GM23248 (cell line): ENCODE measurements at regions not wholly inside any gene's neighbourhood (a gene's known extent, or its start where the extent isn't known, plus 50 kb on each side); places are given as distances from the start of the nearest gene placed in this dataset.

Source experiments
- DNase-seq: peaks from one replicate; pipeline ENCODE4 v3.0.0-alpha.2; 2015
- H2AFZ ChIP-seq: fragments of 200-600 bp; sonication (generic); 2 replicates; pipeline ENCODE4 v1.6.1; 2016; ENCODE audit warnings: antibody characterized with exemption
- H3F3A ChIP-seq: fragments of 200-600 bp; sonication (generic); 2 replicates; pipeline ENCODE4 v1.6.1; 2016; ENCODE audit warnings: mild to moderate bottlenecking, antibody characterized with exemption, mixed run types; ENCODE audit not compliant: insufficient read depth
- H3K27ac ChIP-seq: fragments of 200-600 bp; sonication (generic); 2 replicates; pipeline ENCODE4 v1.5.1; 2016; ENCODE audit warnings: mild to moderate bottlenecking
- H3K27me3 ChIP-seq: fragments of 200-600 bp; sonication (generic); replicated peaks from 2 replicates; pipeline ENCODE4 v1.6.1; 2016; ENCODE audit warnings: mild to moderate bottlenecking; ENCODE audit not compliant: insufficient read depth
- H3K36me3 ChIP-seq: fragments of 200-600 bp; sonication (generic); 2 replicates; pipeline ENCODE4 v1.6.1; 2016; ENCODE audit warnings: low read depth, mild to moderate bottlenecking
- H3K4me1 ChIP-seq: fragments of 200-600 bp; sonication (generic); 2 replicates; pipeline ENCODE4 v1.6.1; 2016; ENCODE audit warnings: mild to moderate bottlenecking; ENCODE audit not compliant: insufficient read depth
- H3K4me2 ChIP-seq: fragments of 200-600 bp; sonication (generic); one replicate; pipeline ENCODE4 v1.6.1; 2016; ENCODE audit warnings: mild to moderate bottlenecking; ENCODE audit not compliant: unreplicated experiment
- H3K4me3 ChIP-seq: fragments of 200-600 bp; sonication (generic); 2 replicates; pipeline ENCODE4 v1.5.1; 2016; ENCODE audit warnings: mild to moderate bottlenecking
- H3K79me2 ChIP-seq: fragments of 200-600 bp; sonication (generic); 2 replicates; pipeline ENCODE4 v1.6.1; 2016; ENCODE audit warnings: mild to moderate bottlenecking; ENCODE audit not compliant: insufficient read depth
- H3K9ac ChIP-seq: fragments of 200-600 bp; sonication (generic); 2 replicates; pipeline ENCODE4 v1.6.1; 2016; ENCODE audit warnings: mild to moderate bottlenecking
- H3K9me2 ChIP-seq: fragments of 200-600 bp; sonication (generic); 2 replicates; pipeline ENCODE4 v1.6.1; 2016; ENCODE audit warnings: mixed run types, mild to moderate bottlenecking, moderate library complexity; ENCODE audit not compliant: insufficient read depth
- H3K9me3 ChIP-seq: fragments of 200-600 bp; sonication (generic); one replicate; pipeline ENCODE4 v1.6.1; 2017; ENCODE audit warnings: low read depth
- H4K20me1 ChIP-seq: fragments of 200-600 bp; sonication (generic); 2 replicates; pipeline ENCODE4 v1.6.0; 2016; ENCODE audit not compliant: insufficient read depth
- EZH2 ChIP-seq: fragments of 200-600 bp; sonication (generic); IDR thresholded peaks from 2 replicates; pipeline ENCODE4 v1.6.1; 2018; ENCODE audit warnings: antibody characterized with exemption, mild to moderate bottlenecking; ENCODE audit not compliant: insufficient read depth, poor library complexity, severe bottlenecking
- EZH2phosphoT487 ChIP-seq: fragments of 200-600 bp; sonication (generic); IDR thresholded peaks from 2 replicates; pipeline ENCODE4 v1.6.1; 2018; ENCODE audit warnings: antibody characterized with exemption, moderate library complexity, mild to moderate bottlenecking, low read depth; ENCODE audit not compliant: insufficient read depth
- WGBS, 2 experiments: methylation state at CpG; one replicate each; pipeline ENCODE4 v1.1.6; 2015 to 2017; ENCODE audit warnings: low lambda C conversion rate in 2 of 2, low coverage in 1 of 2; ENCODE audit errors: missing lambda C conversion rate in 2 of 2; 5-methylcytosine and 5-hydroxymethylcytosine counted together
- in situ Hi-C: fragments of 300-500 bp; cut with MboI; formaldehyde crosslinking; loops from 2 replicates; pipeline ENCODE4 v1.15.0; 2020

GRCh38 chr20:10893321-10893720, 219.5 kb upstream of the JAG1 start:
- Histone ChIP-seq H3K27me3 (0 out of 2 replicates have a peak, but pooled peaks cover 4% of the 10 kb centered on the region), H3K9me2 (no peaks in the 10 kb centered on the region), H3F3A (no peaks in the 10 kb centered on the region), H3K9ac (no peak overlapping the region), H3K79me2 (no peaks in the 10 kb centered on the region), H3K9me3 (no peaks in the 10 kb centered on the region), H4K20me1 (no peaks in the 10 kb centered on the region), H3K4me2 (no peak overlapping the region), H2AFZ (no peak overlapping the region), H3K27ac (no peak overlapping the region), H3K4me1 (no peaks in the 10 kb centered on the region), H3K36me3 (no peaks in the 10 kb centered on the region), H3K4me3 (no peak overlapping the region)
- 61 to 68% methylated on average over 3 of the region's 3 CpGs for WGBS, 2 experiments
- in situ Hi-C loops: no loop called here
- TF ChIP-seq EZH2phosphoT487: no peak
- no peak for TF ChIP-seq EZH2
- no peak for DNase-seq

- Histone ChIP-seq H3K36me3 (no peaks in the 10 kb centered on the region), H3K27ac (no peak overlapping the region), H3K4me2 (no peak overlapping the region), H3K9me3 (no peaks in the 10 kb centered on the region), H3K9me2 (no peaks in the 10 kb centered on the region), H2AFZ (no peak overlapping the region), H3F3A (no peaks in the 10 kb centered on the region), H3K4me1 (no peaks in the 10 kb centered on the region), H3K79me2 (no peaks in the 10 kb centered on the region), H3K4me3 (no peak overlapping the region), H3K27me3 (peaks cover 6% of the 10 kb centered on the region; the same call in 1 of the 2 replicates), H3K9ac (no peak overlapping the region), H4K20me1 (no peaks in the 10 kb centered on the region)
- WGBS, 2 experiments: 69 to 71% methylated on average over 1 of the region's 1 CpG
- TF ChIP-seq EZH2: no peak
- TF ChIP-seq EZH2phosphoT487: no peak
- in situ Hi-C loops: no loop called here
- DNase-seq: no peak
Observed at GRCh38 chr20:10897336-10897735, 223.5 kb upstream of the JAG1 start.

GRCh38 chr20:10898552-10898951, 224.8 kb upstream of the JAG1 start:
- H3K4me2 ChIP-seq: no peak overlapping the region
- no peaks in the 10 kb centered on the region for H4K20me1 ChIP-seq
- no peak overlapping the region for H3K9ac ChIP-seq
- no peaks in the 10 kb centered on the region for H3K79me2 ChIP-seq
- in situ Hi-C loops: no loop called here
- peaks cover 6% of the 10 kb centered on the region; the same call in 1 of the 2 replicates for H3K27me3 ChIP-seq
- no peak overlapping the region for H3K4me3 ChIP-seq
- no peaks in the 10 kb centered on the region for H3K36me3 ChIP-seq
- no peak overlapping the region for H3K27ac ChIP-seq
- no peaks in the 10 kb centered on the region for H3K9me3 ChIP-seq
- H3K4me1 ChIP-seq: 0 out of 2 replicates have a peak, but pooled peaks cover 8% of the 10 kb centered on the region
- WGBS, 2 experiments: 69 to 72% methylated on average over 1 of the region's 1 CpG
- no peak overlapping the region for H2AFZ ChIP-seq
- DNase-seq: no peak
- TF ChIP-seq EZH2phosphoT487 (no peak), EZH2 (no peak)
- H3F3A ChIP-seq: 0 out of 2 replicates have a peak, but pooled peaks cover 7% of the 10 kb centered on the region
- no peaks in the 10 kb centered on the region for H3K9me2 ChIP-seq

GRCh38 chr20:10902174-10902573, 228.4 kb upstream of the JAG1 start:
- DNase-seq: no peak
- no peak overlapping the region for H3K9ac ChIP-seq
- no peak overlapping the region for H3K4me2 ChIP-seq
- no peak overlapping the region for H2AFZ ChIP-seq
- H3K27me3 ChIP-seq: peaks cover 17% of the 10 kb centered on the region; the same call in 1 of the 2 replicates
- H3K79me2 ChIP-seq: no peaks in the 10 kb centered on the region
- 0 out of 2 replicates have a peak, but pooled peaks cover 8% of the 10 kb centered on the region for H3K4me1 ChIP-seq
- no peaks in the 10 kb centered on the region for H3K36me3 ChIP-seq
- H4K20me1 ChIP-seq: no peaks in the 10 kb centered on the region
- no peaks in the 10 kb centered on the region for H3K9me3 ChIP-seq
- no peaks in the 10 kb centered on the region for H3K9me2 ChIP-seq
- H3F3A ChIP-seq: 0 out of 2 replicates have a peak, but pooled peaks cover 7% of the 10 kb centered on the region
- no peak overlapping the region for H3K4me3 ChIP-seq
- no peak for TF ChIP-seq EZH2phosphoT487
- TF ChIP-seq EZH2: no peak
- 76% methylated on average over 1 of the region's 1 CpG for WGBS, 2 experiments
- no peak overlapping the region for H3K27ac ChIP-seq
- in situ Hi-C loops: no loop called here
